Type B pancreatic cell (in vitro differentiated cells): ENCODE measurements at regions not wholly inside any gene's neighbourhood (a gene's known extent, or its start where the extent isn't known, plus 50 kb on each side); places are given as distances from the start of the nearest gene placed in this dataset.
A peak's percentile ranks its signal among the peaks of the same experiment; 100 is the strongest.

Source experiments
- DNase-seq: peaks from one replicate; pipeline ENCODE4 v3.0.0; 2021; ENCODE audit warnings: mixed read lengths; ENCODE audit not compliant: unreplicated experiment; ENCODE audit errors: extremely low spot score
- H3K27ac Mint-ChIP-seq: 2 replicates; pipeline ENCODE4 v1.8.0; 2021; ENCODE audit warnings: mild to moderate bottlenecking, mixed read lengths
- H3K27me3 Mint-ChIP-seq: 2 replicates; pipeline ENCODE4 v1.8.0; 2021; ENCODE audit warnings: mixed read lengths
- H3K36me3 Mint-ChIP-seq: 2 replicates; pipeline ENCODE4 v1.8.0; 2021; ENCODE audit warnings: mixed read lengths
- H3K4me1 Mint-ChIP-seq: one replicate; pipeline ENCODE4 v1.8.0; 2021; ENCODE audit warnings: mixed read lengths; ENCODE audit not compliant: unreplicated experiment
- H3K4me3 Mint-ChIP-seq: 2 replicates; pipeline ENCODE4 v1.8.0; 2021; ENCODE audit warnings: mild to moderate bottlenecking, mixed read lengths
- H3K9me3 Mint-ChIP-seq: 2 replicates; pipeline ENCODE4 v1.8.0; 2021; ENCODE audit warnings: mixed read lengths
- CTCF ChIP-seq: fragments of 200-600 bp; sonication (generic); conservative IDR thresholded peaks from 2 replicates; pipeline ENCODE4 v1.5.0; 2021; ENCODE audit warnings: antibody characterized with exemption, mild to moderate bottlenecking

- H3K4me3 Mint-ChIP-seq = no peak overlapping the region
- H3K27ac Mint-ChIP-seq = no peak overlapping the region
- peaks cover 6% of the 10 kb centered on the region for H3K9me3 Mint-ChIP-seq
- H3K27me3 Mint-ChIP-seq = peaks cover 16% of the 10 kb centered on the region
- no peaks in the 10 kb centered on the region for H3K4me1 Mint-ChIP-seq
- DNase-seq = no peak
- no peak for TF ChIP-seq CTCF
- no peaks in the 10 kb centered on the region for H3K36me3 Mint-ChIP-seq
These were observed 106.3 kb upstream of the ADAMTS18 start for GRCh38 chr16:77541165-77541564.

- Mint-ChIP-seq H3K4me1 (peaks cover 13% of the 10 kb centered on the region), H3K36me3 (no peaks in the 10 kb centered on the region), H3K27me3 (peaks cover 12% of the 10 kb centered on the region), H3K9me3 (no peaks in the 10 kb centered on the region), H3K27ac (no peak overlapping the region), H3K4me3 (no peak overlapping the region)
- no peak for TF ChIP-seq CTCF
- no peak for DNase-seq
These were observed 113.3 kb upstream of the ADAMTS18 start for GRCh38 chr16:77548151-77548550.

- no peak for TF ChIP-seq CTCF
- Mint-ChIP-seq H3K4me1 (peaks cover 15% of the 10 kb centered on the region), H3K36me3 (no peaks in the 10 kb centered on the region), H3K9me3 (no peaks in the 10 kb centered on the region), H3K27ac (no peak overlapping the region), H3K4me3 (no peak overlapping the region), H3K27me3 (peaks cover 10% of the 10 kb centered on the region)
- no peak for DNase-seq
These were observed 113.9 kb upstream of the ADAMTS18 start for GRCh38 chr16:77548766-77549165.

GRCh38 chr16:77549876-77550275 is 115.0 kb upstream of the ADAMTS18 start:
- no peaks in the 10 kb centered on the region for H3K9me3 Mint-ChIP-seq
- H3K27me3 Mint-ChIP-seq = peaks cover 10% of the 10 kb centered on the region
- H3K36me3 Mint-ChIP-seq = no peaks in the 10 kb centered on the region
- TF ChIP-seq CTCF = no peak
- no peak overlapping the region for H3K27ac Mint-ChIP-seq
- no peak for DNase-seq
- no peak overlapping the region for H3K4me3 Mint-ChIP-seq
- H3K4me1 Mint-ChIP-seq = peaks cover 15% of the 10 kb centered on the region

GRCh38 chr16:77551357-77551756 is 116.5 kb upstream of the ADAMTS18 start:
- no peak for DNase-seq
- no peak for TF ChIP-seq CTCF
- no peak overlapping the region for H3K27ac Mint-ChIP-seq
- H3K36me3 Mint-ChIP-seq = no peaks in the 10 kb centered on the region
- no peaks in the 10 kb centered on the region for H3K9me3 Mint-ChIP-seq
- no peak overlapping the region for H3K4me3 Mint-ChIP-seq
- H3K4me1 Mint-ChIP-seq = peaks cover 24% of the 10 kb centered on the region
- H3K27me3 Mint-ChIP-seq = peaks cover 6% of the 10 kb centered on the region

- TF ChIP-seq CTCF = no peak
- H3K27me3 Mint-ChIP-seq = peaks cover 6% of the 10 kb centered on the region
- H3K4me1 Mint-ChIP-seq = peaks cover 24% of the 10 kb centered on the region
- H3K9me3 Mint-ChIP-seq = no peaks in the 10 kb centered on the region
- no peaks in the 10 kb centered on the region for H3K36me3 Mint-ChIP-seq
- peak overlapping the region; percentile 35 for H3K4me3 Mint-ChIP-seq
- no peak for DNase-seq
- H3K27ac Mint-ChIP-seq = peak overlapping the region; percentile 6
These were observed 118.3 kb upstream of the ADAMTS18 start for GRCh38 chr16:77553130-77553529.
